HG03575 (cell line): ENCODE measurements at regions not wholly inside any gene's neighbourhood (a gene's known extent, or its start where the extent isn't known, plus 50 kb on each side); places are given as distances from the start of the nearest gene placed in this dataset.
A peak's percentile ranks its signal among the peaks of the same experiment; 100 is the strongest.

Source experiments
- ATAC-seq: cut with Tn5 transposase; IDR thresholded peaks from one replicate; pipeline ENCODE4 v1.9.1; 2021; ENCODE audit not compliant: unreplicated experiment, insufficient number of reproducible peaks, low FRiP score; ENCODE audit errors: extremely low read depth

DNA sequence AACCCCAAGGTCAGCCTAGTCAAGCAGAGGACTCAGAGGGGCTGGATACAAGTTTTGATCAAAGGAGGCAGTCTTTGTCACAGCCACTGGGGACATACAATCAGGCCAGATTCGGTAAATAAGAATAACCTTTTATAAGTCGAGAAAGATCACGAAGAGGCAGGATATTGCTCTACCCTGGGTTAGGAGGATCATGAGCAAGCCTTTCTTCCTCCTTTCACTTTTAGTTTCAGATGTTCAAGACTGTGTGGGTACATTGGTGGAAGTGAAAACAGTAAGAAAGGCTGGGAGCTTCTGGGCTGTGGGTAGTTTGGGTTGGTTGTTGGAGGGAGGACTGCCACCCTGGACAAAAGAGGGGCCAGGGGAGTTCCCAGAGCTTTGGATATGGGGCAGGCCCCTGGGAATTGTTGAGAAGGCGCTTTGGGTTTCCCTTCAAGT, 127.7 kb downstream of the SNAPC1 start:
- peak; percentile 98 for ATAC-seq

DNA sequence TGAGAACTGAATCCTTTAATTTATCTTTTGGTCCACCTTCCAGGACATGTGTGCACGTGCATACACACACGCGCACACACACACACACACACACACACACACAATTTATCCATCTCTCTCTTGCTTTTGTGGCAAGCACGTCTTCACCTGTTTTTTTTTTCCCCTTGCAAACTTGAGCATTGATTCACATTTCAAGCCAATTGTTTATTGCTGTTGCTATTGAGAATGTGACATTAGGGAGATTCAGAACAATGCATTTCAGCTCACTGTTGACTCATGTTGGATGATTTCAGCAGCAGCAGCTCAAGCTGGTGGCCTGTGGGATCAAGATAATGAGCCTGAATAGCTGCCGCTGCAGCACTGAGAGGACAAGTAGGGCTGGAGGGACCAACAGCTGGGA, 128.9 kb downstream of the SNAPC1 start:
- ATAC-seq = no peak

DNA sequence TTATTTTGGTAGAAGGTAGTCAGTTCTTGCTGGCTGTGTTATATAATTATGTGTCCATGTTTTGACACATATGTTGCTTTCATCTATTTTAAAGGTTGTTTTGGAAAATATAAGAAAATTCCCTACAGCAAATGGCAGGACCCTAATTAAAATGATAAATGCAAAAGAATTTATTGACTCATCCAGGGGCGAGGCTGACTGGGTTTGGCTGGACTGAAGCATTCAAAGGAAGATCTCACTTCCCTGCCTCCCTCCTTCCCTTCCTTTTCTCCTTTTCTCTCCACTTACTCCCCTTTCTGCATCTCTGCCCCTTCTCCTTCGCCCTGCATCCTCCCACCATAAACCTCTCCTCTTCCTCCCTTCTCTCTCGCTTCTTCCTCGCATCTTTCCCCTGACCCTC, 129.6 kb downstream of the SNAPC1 start:
- ATAC-seq = no peak

DNA sequence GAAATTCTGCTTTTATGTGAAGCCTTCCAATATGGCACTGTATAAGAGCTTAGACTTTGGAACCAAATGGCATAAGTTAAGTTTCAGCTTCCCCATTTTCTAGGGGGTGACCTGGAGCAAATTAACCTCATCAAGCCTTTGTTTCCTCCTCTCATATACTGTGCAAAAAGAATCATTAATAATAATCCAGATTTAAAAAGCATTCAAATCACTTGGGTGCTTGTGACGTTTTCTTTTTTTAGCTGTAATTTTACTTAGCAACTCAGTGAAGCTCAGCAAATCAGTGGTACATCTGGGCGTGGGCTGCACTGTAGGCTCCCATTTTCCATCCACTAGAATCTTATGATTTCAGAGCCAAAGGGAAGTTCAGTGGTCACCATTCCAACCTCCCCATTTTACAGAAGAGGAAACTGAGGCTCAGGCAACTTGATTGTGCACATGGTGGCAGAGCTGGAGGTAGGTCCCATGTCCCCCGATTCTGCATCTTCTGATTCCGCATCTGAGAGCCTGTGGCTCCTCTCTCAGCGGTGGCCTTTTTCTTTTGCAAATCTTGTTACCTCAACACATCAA, 131.2 kb downstream of the SNAPC1 start:
- no peak for ATAC-seq

DNA sequence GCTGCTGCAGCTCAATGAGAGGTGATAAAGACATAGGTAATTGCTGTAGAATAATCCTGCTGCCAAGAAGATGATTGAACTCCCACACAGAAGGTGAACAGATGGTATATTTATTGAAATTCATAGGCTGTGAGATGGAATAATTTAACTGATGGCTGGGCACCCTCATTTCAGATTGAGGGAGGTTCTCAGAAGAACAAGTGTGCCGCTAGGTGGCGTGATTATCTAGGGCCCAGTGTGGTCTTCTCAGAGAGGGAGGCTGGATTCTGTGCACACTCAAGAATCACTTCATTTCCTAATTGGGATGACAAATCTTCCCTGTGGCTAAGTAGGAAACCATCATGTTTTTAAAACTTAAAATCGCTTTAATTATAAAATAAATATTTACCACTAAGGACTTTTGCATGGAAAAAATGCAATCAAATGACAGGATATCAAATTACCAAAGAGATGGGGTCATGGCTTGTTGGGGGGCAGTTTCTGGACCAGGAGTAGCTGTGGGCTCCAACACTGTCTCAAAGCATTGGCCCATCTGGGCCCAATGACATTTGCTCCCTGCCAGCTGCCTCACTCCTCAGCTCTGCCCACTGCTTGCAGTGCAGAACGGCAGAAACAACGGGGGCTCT, 132.3 kb downstream of the SNAPC1 start:
- ATAC-seq = no peak

DNA sequence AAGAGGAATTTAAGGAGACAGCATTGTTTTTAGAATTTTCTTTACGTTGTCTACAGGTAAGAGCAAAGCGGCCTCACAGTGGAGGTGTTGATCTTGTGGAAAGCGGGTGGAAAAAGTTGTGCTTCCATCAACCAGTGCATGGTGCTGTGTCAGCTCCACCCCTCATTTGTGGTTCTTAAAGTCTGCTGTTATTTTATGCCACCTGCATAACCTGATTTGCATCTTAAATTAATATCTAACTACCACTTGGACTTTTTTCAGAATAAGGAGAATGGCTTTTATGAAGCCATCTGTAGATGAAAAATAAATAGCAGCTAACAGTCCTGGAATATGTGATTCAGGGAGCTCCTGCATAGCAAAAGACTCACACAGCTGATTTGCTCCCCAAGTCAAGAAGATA, 135.1 kb downstream of the SNAPC1 start:
- ATAC-seq = no peak

DNA sequence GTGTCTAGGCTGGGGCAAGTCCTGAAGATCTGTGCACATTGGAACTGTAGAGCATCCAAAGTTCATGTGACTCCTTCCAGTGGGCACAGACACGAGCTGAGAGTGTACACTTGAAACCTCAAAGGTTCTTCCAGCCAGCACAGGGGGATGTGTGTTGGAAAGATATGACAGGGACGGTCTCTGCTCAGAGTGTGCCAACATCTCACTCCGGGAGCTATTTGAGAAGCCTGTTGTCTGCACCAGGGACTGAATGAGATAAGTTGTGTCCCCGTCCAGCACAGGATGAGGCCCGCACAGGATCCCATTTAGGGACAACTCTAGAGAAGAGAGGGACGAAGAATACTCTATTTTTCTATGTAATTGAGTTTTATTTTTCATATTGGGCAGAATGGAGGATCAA, 136.3 kb downstream of the SNAPC1 start:
- no peak for ATAC-seq

DNA sequence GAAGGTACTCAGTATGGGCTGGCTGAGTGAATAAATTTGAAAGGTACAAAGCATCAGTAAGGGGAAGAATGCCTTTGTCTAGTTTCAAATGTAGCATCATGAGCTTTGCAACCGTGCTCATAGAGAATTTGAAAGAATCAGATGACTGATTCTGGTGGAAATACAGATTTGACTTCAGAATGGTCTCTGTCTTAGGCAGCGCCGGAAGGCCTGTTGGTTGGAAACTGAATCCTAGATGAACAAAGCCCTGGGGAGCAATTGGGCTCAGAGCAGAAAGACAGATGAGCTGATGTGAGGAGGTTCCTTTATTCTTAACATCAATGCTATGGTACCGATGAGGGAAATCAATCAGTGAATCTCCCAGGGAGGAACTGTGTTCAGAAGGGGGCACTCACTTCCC, 137.3 kb downstream of the SNAPC1 start:
- ATAC-seq = no peak

DNA sequence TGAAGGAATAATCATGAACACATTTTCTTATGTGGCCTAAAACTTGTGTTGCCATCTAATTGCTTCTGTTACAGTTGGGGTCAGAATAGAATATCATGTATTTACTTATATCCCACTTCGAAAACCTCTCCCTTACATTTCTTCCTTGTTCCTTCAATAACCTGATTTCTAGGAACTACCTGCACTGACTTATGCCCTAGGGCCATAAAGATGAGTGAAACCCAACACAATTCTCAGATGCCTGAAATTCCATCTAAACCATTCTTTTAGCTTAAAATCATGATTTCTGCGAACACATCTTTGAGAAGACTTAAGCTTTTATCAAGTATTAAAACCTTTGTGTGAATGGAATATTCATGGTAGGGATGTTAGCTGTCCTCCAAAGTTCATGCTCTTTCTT, 142.7 kb downstream of the SNAPC1 start:
- ATAC-seq = no peak

DNA sequence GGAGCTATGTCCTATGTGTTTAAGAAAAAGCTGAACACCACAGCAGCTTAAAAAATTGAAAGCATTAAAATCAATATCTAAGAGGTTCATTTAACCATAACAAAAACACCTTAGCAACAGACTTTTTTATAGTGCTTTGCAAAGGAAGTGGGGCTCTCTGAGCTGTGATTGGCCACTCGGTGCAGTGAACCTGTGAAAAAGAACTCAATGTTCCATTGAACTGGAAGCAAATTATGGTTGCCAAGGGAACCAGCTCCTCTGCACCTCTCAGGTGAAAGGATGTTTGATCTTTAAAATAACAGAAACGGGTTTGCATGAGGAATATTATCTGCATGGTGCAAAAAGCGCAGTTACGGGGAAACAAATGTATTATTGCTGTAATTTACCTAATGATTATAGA, 149.4 kb downstream of the SNAPC1 start:
- no peak for ATAC-seq

DNA sequence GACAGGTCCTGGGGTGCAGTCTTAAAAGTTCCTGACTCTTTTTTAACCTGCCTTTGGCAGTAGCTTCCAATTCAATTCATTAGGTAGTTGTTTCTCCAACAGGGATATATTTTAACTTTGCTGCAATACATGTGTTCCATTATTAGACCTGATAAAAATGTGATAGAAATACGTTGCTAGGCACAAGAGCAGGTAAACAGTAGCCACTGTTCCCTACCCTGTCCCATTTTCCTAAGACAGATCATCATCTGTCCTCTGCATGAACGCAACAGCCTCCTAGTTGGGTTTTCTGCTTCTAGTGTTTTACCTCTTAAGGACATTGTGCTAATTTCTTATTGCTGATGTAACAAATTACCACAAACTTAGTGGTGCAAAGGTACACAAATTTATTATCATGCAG, 156.8 kb downstream of the SNAPC1 start:
- ATAC-seq = no peak

DNA sequence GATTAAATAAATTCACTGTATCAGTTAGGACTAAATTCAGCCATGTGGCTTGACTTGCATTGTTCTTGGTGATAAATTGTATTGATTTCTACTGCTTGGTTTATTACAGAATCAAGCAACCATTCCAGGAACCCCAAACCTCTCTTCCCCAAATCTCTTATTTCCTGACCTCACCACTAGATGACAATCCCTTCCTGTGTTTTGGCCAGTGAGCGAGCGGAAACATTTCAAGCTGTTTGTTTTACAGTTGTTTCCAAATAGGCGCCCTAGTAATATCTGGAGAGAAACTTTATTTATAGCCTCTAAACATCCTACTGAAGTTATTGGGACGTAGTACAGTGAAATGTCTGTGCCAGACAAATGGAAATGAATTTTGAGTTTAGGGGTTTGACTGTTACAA, 161.1 kb downstream of the SNAPC1 start:
- ATAC-seq = no peak

DNA sequence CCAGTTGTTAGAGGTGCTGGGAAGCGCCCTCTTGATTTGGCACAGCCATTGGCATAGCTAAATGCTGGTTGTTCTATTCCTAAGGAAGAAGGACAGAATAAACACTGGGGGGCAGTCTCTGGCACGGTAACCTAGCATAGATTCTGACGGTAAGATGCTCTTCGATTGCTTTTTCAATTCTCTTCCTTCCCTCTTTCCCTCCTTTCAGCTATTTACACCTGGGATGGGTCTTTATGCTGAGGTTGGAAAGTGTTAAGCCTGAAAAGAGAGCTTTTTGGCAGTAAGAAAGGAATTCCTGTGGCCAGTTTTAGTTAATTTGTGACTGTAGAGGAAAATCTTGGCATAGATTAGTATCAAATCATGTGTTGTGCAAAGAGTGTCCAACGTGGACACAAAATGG, 162.8 kb downstream of the SNAPC1 start:
- ATAC-seq = no peak

DNA sequence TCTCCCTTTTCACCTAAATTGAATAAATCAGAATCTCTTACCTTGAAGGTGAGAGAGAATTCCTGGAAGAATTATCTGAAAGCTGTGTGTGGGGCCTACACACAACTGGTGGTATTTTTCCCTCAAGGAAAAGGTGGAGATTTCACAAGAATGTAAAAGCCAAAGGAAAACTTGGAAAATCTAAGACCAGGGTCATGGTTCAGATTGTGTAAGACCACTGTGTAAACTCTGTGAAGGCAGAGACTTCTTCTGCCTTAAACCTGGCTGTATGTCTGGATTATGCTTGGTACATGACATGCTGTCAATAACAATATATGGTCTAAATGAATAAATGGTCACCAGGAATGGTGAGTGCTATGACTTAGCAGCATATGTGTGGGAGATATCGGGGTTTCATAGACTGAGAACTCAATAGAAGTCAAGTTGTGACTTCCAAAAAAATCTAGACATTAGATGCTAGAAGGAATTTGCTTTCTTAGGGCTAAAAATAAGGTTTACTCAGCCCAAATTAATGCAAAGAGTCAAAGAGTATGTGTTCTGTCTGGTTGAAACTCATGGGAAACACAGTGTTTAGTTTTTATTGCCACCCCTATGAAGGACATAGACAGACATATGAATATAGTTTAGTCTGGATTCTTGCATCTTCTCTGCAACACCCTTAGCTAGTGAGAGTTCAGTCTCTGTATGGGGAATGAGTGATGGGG, 163.7 kb downstream of the SNAPC1 start:
- no peak for ATAC-seq

DNA sequence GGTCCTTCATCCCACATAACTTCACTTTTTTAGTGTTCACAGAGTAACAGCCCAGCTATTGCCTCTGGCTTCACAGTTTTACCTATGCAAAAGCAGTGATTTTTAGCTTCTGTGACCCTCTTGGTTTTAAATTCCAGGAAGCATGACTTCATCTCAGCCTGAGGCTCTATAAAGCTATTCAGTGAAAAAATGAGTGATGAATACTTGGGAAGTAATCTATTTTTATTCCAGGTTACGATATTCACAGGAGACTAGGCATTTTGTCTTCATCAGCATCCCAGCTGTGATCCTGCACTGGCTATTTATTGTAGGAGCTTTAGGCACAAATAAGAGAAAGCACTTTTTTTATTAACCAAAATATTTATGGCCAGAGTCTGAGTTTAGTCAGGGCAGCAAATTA, 164.8 kb downstream of the SNAPC1 start:
- no peak for ATAC-seq

DNA sequence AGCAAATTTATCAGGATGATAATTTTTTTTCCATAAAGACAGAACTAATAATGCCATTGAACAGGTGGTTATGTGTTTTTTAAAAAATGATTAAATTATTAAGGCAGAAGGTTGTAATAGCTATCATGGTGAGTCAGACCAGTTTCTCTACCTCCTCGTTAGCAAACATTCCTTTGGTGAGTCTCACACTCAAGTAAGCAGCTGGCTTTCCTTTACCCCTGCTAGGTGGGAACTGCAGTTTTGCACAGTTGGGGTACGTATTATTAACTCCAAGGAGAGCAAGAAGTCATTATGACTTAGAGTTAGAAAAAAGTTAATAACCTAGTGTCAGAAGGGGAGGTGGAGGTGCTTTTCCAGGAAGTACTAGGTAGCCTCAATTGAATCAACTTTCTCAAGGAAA, 165.3 kb downstream of the SNAPC1 start:
- no peak for ATAC-seq

DNA sequence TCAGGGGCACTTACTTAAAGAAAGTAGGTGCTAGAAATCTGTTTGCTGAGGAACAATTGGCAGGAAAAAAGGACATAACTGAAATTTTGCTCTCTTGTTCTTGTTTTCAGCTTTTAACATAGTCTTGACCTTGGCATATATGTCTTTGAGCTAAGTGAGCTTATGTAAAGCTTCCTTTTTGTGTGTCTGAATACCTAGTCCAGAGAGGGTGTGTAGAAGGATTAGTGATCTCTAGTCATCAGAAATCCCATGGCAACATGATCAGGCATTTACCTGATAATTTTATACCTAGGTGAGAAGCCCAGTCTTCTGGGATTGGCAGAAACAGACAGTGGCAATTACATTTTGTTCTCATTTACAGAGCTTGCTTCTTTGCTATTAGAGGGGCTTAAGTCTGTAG, 166.1 kb downstream of the SNAPC1 start:
- no peak for ATAC-seq

DNA sequence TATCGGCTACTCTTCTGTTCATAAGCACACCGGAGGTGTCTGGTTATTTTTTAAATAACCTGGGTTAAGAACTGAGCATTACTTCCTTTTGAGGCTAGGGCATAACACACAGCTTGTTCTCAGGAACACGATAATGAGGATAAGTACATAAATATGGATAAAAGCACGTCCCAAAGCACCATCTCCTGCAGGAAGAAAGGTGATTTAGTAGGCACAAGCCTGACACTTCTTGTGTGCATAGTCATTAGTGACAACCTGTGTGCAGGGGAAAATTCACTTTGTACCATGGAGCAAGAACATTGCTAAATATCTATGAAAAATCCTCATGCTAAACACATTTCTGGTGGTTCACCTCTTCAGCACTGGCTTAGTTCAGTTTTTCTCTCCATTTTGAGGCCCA, 166.5 kb downstream of the SNAPC1 start:
- no peak for ATAC-seq

DNA sequence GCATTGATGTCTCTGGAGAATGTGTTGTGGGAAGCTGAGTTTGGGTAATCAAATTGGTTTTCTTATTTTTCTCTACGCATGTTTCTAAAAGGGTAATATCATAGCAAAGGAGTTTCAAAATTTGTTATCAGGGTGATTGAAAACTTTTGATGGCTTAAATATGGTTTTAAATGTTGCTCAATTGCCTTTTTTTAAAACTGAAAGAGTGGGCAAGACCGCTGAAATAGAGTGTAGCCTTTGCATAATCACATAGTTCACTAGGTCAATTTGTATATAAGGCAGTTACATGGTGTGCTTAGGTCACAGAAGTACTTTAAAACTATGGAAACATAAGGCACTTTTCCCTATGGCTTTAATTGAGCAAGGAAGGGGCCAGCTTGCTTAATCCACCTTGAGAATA, 167.4 kb downstream of the SNAPC1 start:
- no peak for ATAC-seq

DNA sequence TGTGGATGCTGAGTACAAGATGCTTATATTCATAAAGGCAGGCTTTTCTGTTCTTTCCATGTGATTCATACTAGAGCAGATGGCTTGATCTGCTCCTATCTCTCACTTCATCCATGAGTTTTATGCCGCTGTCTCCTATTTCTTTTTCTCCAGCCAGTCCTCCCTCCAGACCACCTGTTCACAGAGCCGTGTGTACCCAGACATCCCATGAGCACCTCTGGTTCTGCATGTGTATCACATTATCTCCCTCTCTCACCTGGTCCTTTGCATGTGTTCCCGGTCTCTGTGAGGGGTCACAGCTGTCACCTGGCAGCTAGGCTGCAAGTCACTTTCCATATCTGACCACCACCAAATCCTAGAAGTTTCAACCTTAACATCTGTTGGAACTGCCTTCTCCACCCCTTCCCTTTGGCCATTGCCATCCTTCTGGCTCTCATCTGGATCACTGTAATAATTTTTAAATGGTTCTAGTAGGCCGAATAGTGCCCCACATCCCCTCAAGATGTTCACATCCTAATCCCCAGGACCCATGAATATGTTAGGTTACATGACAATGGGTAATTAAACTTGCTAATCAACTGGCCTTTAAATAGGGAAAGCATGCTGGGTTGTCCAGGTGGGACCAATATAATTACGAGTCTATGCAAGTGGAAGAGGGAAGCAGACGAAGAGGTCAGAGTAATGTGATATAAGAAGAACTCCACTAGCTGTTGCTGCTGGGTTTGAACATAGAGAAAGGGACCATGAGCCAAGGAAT, 168.1 kb downstream of the SNAPC1 start:
- ATAC-seq = no peak
